HG03439 (cell line): ENCODE measurements at regions not wholly inside any gene's neighbourhood (a gene's known extent, or its start where the extent isn't known, plus 50 kb on each side); places are given as distances from the start of the nearest gene placed in this dataset.

ENCODE experiments used
- ATAC-seq: cut with Tn5 transposase; IDR thresholded peaks from one replicate; pipeline ENCODE4 v1.9.1; 2021; ENCODE audit warnings: mild to moderate bottlenecking, moderate library complexity; ENCODE audit not compliant: unreplicated experiment

DNA sequence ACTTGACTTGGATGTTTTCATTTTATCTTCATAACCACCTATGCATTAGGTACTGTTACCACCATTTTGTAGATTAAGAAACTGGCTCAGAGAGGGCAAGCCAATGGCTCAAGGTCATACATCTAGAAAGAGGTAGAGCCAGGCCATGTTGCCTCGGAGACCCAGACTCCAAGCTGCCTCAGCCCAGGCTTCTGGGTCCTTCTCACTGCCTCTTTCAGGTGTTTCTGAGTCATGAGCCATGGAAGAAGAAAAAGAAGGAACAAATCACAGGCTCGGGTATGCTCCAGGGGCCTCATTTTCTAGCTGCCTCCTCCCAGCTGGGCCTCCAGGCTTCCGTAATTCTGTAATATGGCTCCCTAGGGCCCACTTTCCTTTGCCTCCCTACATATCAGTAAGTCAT lies 226.5 kb upstream of the TOPAZ1 start:
- ATAC-seq: no peak

DNA sequence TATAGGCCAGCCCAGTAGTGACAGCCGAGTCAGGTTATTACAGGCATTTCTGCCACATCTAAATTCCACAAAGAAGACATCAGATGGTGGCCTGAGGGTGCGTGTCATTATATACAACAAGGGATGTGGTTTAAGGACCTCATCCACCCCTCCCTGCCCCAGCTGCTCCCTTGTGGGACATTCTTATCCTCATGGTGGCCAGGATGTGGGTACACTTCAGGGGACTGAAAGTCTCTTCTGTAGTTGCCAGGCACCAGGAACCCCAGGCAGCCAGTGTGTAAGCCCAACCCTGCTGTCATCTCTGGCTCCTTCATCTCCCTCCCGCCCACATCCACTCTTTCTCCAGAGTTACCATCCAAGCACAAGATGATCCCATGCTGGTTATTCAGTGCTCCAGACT lies 224.9 kb upstream of the TOPAZ1 start:
- ATAC-seq: no peak

DNA sequence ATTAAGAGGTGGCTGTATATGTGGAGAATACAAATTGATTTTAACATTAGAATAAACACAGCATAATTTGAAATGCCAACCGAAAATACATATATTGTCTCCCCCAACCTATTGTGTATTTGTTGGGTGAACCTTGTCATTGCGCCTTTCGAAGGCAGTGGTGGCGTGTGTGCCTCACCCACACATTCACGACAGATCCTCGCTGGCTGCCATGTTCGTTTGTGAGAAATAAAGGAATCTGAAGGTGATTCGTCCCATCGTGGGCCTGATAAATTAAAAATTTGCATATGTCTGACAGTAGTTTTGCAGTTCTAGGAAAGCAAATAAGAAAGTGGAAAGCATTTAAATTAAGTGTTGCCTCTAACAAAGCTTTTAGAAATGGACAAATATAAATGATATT lies 222.8 kb upstream of the TOPAZ1 start:
- ATAC-seq: no peak

DNA sequence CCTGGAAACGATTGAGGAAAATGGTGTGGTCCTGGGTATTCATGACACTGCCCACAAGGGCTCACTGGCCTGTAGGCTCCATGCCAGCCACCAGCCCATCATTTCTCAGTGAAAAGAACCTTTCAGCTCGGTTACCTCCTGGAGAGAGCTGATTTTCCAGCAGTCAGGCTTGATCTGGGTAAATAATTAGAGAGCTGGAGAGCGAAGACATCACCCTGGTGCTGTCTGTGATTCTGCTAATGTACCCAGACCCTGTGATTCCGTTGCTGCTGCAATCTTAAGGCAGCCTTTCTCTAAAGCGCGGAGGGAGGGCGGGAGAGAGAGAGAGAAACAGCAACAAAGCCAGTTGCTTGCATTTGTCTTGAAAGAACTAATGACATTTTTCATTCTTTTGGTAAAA lies 221.9 kb upstream of the TOPAZ1 start:
- ATAC-seq: no peak

DNA sequence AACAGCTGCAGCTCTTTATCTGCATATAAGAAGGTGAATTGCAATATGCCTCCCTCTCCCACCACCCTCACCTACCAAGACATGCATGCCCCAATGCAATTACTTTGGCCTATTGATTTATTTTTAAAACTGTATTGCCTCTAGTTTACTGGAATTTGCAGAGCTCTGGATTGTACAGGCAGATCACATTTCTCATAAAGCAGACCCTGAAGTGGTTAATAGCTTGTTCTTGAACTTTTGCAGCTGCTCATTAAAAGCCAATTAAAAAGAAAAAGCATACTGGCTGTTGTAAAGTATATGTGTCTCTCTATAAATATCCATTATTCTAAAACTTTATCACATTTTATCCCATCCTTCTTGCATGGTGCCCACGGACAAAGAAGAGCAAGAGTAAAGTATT lies 221.5 kb upstream of the TOPAZ1 start:
- no peak for ATAC-seq

DNA sequence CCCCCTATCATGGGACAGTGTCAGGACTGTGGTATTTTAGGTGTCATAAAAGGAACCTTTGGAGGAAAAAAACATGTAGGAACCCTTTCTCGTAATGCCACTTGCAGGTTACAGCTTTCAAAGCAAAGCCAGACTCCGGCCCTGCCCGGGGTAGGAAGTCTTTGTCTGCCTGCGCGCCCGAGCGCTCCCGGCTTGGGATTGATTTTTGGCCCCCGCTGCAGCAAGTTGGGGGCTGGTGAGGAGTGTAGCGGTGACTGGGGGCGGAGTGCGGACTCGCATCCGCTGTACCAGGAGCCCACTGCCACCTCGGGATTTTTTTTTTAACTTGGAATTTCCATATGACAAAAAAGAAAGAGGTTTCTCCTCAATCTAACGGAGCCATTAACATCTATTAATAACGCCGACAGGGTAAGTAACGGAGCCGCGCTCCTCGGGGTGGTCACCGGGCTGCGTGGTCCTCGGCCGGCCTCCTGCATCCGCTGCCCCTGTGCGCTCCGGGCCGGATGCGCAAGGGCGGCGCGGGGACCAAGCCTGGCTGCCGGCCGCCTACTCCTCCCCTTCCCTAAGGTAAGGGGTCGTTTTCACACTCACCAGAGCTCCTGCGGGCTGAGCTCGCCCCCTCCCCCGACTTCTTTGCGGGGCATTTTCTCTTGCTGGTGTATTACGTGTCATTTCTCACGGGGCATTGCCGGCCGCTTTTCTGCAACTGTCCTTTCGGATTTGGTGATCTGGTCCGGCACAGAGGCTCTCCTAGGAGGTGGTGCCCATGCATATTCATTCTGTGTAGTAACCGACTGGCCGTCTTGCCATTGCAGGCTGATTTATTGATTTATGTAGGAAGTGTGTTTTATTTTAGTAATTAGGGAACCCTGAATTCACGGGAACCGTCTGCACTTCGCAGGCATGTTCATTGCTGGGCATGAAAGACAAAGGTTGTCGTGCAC lies 219.8 kb upstream of the TOPAZ1 start:
- no peak for ATAC-seq

DNA sequence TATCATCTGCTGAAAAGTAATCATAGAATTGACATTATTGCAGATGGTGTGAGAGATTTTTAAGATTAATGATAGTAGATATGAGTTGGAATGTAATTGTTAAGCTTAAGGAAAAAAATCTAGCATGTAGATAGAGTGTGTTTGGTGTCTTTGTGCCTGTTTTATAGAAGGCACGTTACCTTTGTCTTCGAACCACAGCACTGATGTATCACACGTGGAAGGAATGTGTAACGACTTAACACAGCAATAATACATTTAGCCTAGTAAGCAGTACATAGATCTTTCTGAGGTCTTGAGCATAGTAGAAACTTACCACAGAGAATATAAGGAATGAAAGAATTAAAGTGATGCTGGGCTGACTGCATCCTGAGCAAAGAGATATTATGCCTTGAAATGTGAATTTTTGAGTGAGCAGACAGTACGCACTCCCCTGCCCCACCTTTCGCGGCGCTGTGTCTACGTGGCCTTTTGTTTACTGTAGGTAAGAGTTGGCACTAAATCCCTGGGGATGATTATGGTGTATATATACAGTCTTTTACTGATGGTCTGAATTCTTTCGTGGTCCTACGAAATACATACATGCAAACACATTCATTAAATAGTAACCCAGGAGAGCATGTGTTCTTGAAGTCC lies 217.6 kb upstream of the TOPAZ1 start:
- ATAC-seq: no peak

DNA sequence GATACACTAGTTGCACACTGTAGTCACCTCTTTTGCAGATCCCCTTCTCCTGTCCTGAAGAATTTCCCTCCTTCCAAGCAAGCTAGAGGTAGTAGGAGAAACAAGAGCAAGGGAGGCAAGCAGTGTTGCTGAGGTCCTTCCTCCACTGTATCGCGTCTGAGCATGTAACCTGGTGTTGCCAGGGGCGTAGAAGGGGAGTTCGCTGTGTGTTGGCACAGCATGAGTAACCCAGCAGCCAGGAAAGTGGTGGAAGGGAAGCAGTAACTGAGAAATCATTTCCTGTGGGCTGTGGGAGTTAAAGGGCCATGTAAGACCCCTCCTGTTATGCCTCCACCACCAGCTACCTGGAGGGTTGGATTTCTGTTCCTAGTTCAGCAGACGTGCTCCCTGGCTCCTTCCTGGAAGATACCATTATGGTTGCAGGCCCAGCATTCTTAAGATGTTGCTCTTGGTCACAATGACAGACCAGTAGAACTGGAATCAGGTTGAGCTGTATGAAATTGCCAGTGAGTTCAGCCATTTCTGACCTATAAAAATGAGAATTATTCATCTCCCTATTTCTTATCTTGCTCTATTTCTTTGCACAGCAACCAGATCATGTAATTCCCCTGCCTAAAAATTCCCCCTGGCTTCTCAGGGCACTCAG lies 215.3 kb upstream of the TOPAZ1 start:
- no peak for ATAC-seq

DNA sequence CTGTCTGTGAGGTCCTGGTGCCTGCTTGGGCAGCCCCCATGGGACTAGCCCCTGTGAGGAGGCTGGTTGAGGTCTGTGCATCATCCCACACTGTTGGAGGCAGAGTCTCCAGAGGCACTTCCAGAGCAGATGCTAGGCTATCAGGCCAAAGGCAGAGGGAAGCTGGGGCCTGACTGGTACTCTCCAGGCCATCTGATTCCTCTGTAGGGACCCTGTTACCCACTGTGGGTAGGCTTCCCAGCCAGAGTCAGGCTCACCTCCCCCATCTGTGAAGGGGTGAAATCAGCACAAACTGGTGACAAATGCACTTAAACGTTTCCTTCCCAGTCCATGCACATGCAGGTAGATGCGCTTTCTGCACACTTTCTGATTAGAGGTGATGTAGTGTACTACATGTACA lies 212.6 kb upstream of the TOPAZ1 start:
- no peak for ATAC-seq

DNA sequence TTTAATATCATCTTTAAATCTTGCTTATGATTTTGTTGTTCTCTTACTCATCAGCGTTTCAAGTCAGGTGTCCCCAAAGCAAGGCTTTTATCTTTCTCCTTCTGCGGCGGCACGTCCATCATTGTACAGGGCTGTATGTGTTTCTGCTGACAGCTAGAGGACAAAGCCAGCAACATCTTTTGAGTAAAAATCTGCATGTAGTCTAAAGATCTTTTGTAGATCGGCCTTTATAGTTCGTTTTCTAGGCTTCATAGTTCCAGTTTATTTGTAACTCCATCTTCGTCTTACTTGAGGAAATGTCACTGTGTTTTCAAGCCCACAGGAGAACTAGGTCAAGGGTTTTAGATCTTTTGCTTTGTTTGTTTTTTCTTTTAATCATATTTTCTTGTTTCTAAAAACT lies 211.4 kb upstream of the TOPAZ1 start:
- no peak for ATAC-seq

DNA sequence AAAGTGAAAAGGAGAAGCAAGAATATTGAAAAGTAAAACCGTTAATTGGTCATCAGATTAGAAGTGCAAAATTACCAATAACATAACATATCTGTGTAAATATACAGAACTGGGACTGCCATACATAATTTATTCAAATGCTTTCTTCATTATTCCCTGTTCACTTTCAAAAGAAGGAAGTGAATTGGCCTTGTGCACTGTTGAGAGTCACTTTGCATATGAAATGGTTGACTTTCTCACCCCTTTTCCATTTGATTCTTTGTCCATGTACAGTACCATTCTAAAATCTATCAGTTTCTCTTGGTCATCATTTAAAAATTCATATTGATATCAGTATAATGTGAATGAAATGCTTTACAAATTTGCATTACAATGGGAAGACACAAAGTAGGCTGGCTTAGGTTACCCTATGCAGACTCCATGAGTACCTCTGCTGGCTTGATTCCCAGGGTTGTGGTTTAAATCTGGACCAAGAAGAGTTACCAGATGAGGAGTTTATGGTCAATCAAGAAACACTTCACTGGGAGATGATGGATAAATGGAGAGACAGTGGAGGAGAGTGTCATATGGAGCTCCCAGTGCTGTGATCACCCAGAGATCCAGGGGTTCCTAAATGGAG lies 210.9 kb upstream of the TOPAZ1 start:
- ATAC-seq: no peak

DNA sequence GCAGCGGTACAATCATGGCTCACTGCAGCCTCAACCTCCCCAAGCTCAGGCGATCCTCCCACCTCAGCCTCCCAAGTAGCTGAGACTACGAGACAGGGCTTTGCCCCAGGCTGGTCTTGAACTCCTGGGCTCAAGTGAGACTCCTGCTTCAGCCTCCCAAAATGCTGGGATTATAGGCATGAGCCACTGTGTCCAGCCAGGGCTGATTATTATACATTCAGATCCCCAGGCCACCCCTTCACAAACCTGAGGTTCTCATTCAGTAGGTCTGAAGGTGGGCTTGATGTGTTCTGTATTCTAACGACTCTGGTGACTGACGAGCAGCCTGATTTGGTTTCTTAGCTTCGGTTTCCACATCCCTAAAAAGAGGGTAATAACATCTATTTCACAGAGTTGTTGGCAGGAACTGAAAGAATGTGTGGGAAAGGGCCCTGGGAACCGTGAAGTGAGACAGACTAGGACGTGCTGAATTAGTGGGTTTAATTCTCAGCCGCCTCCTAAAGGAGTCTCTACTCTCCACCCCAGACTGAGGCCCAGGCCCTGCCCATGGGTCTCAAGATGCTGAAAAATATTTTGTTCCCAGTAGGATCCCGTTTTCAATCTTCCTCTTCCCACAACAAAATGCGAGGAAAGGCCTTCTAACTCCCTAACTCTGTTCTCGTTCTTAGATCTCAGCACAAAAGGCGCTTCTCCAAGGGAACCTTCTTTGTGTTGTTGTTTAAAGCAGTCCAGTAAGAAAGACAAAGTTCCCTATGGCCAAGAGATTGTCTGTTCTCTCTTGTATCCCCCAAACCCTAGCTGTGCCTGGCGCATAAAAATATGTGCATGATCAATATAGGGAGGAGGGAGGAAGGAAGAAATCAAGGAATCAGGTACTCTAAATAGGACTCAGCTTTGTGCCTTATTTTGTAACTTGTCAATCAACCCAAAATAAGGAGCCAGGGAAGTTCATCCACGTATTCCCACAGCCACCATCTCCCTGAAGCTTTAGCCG lies 210.0 kb upstream of the TOPAZ1 start:
- ATAC-seq: no peak

DNA sequence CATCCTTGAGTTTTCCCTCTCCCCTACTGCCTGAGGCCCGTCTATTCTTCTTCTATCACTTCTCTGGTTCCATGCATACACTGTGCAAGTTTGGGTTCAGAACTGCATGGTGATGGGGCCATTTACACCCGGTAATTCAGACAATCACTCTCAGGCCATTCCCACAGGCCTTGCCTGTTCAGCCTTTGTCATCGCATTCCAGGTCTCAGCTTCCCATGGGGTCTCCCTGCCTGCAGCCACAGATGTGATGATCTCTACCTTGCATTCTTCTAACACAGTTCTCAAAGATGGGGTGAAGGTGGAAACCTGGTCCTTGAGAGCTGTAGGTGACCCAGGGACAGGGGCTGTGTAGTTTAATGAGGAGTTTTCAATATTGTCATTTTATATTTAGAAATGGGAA lies 209.2 kb upstream of the TOPAZ1 start:
- no peak for ATAC-seq

DNA sequence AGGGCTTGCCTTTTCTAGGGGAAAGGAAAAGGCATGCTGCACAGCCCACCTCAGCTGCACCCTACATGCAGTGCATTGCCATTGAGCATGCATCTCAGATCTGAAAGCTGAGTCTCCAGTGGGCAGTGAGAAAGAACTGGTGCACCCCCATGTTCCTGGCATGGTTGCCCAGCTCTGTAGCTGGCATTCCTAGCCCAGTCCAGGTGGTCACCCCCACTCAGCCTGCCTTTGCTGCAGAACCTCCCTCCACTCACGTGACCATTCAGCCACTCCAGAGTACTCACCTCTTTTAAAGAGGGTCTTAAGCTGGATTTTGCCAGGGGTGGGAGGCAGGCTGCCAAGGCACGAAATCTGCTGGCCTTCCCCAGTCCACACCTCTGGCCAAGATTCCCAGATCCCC lies 208.6 kb upstream of the TOPAZ1 start:
- no peak for ATAC-seq

DNA sequence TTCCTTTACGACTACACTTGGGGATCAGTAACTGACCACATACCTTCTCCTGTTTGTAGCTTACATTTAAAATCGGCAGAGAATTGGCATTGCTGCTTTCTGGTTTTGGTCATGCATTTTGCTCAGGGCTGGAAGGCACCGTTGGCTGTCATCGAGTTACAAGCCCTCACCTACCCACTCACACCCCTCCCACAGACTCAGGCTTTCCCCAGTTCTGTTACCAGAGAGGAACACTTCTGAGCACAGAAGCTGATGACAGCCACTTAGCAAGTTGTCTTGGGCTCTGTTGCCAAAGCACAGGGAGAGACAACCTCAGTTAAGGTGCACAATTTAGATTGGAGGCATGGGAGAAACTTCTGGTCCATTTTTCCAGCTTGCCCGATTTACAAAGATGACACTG lies 204.8 kb upstream of the TOPAZ1 start:
- ATAC-seq: no peak

DNA sequence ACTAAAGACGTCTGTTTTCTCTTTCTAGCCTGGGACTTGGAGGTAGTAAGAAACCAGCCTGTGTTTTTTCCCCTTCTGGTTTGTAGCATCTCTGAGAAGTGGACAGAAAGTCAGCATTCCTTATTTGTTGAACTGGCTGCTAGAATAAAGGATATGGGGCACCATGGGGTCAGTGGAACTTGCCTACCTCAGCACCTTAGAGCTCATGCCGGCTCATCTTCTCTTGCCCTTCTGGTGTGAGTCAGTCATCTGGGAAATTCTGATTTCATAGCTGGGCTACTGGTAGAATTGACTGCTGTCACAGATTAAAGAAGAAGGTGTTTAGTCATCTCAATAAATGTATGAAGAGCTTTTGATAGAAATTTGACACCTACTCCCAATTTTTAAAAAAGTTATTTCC lies 202.7 kb upstream of the TOPAZ1 start:
- ATAC-seq: no peak

DNA sequence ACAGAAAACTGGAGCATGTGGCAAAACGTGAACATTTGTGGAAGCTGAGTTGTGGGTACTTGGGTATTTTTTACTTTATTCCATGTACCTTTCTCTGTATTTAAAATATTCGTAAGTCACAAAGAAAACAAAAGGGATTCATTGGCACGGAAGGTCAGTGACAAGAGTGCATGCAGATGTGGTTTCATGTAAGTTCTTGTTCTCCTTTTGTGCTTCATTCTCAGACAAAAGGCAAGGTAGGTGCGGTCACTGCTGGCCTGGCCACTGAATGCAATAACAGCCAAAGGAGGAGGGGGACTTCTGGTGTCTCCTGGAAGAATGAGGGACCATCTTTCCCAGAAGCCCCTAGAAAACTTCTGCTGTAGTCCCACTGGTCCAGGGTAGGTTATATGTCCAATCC lies 200.0 kb upstream of the TOPAZ1 start:
- ATAC-seq: no peak

DNA sequence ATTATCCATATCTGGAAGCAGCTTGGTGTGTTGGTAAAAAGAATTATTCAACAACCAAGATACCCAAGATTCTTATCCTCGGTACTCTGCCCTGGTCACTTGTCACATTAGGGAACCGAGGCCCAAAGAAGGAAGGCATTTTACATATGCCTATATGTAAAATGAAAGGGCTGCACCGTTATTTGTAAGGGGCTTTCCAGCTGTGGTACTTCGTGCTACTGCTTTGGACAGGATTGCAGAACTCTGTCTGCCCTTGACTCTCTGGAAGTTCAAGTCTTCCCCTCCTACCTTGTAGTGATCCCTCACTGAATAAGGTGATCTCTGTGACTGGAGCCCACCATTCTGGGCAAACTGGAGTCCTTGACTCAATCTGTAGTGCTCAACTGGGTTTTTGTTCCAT lies 198.9 kb upstream of the TOPAZ1 start:
- no peak for ATAC-seq

DNA sequence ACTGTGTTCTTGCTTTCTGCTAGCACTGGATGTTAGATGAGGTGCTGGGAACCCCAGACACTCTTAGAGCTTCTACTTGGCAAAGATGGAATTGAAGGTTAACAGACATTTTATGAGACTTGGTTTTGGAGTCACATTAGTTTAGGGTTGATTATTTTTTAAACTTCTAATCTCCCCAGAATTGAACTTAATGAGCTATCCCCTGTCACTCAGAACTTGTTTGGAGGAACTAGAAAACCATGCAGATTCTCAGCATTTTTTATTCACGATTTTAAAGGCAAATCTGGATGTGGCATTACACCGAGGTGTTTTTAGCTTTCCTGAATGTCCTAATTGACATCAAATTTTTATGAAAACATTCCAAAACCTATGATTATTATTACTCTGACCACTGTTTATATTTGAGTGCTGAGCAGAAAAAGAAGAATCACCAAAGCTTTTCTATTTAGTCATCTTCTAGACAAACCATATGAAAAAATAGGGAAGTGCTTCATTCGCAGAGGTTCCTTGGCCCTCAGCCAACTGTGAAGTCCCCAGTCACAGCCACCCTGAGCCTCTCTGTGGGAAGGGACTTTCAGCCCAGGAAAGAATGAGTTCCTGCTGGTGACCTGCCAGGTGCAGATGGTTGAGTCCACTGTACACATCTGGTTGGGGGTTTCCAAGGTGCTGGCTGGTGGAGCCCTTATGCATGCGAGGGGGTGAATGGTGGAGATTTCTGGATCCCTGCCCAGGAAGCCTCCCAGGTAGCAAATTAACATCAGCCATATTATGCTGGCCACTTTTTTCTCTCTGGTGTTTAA lies 196.0 kb upstream of the TOPAZ1 start:
- peak; percentile 93 for ATAC-seq

DNA sequence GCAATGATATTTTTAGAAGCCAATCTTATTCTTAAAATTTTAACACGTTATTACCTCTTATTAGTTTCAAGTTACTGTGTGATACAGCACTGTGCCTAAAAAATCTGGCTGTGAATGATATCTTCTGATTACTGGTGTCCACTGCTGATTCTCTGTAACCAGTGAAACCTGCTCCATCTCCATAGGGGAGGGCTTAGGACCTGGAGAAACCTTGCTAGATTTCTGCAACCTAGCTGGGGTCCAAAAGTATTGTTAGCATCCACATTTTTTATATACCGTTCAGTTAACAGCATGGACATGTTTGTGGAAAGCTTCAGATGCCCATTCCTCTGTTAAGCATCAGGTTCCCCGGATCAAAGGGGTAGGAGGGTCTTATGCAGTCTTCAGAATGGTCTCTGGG lies 193.9 kb upstream of the TOPAZ1 start:
- no peak for ATAC-seq
